ENCODE measurements at regions not wholly inside any gene's neighbourhood (a gene's known extent, or its start where the extent isn't known, plus 50 kb on each side); places are given as distances from the start of the nearest gene placed in this dataset.
"Not testable (repeated sequence)": the region's sequence is repeated elsewhere in the genome, so short reads cannot be mapped to it uniquely, and the experiment has no call there.

DNA sequence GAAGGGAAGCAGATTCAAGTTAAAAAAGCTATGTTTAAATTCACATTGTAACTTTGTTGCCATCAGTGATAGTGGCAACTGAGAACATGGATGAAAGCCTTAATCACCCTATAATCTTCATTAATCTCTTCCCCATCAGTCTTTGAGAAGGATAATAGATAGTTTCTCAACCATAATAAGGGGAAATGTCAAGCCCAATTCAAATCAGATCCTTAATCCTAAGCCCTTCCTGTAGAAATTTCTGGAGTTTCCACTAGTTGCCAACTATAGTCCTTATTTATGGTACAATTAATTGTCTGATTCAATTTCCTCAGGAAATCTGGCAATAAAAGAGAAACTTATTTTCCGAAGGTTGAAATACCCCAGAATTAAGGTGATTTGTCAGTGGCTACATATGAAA lies 431.8 kb downstream of the ZWINT start:
- H3K4me3 Mint-ChIP-seq, result no peak overlapping the region
- ChIA-PET CTCF (ENCODE audit: partially characterized antibody) (no interaction called here), POLR2A (ENCODE audit: partially characterized antibody) (no interaction called here)
- intact Hi-C loops (cut with micrococcal nuclease), result no loop called here
- Histone ChIP-seq H3K36me3 (ENCODE audit: insufficient read depth, low read length) (no peaks in the 10 kb centered on the region), H3K27me3 (ENCODE audit: insufficient read depth, low read length) (no peaks in the 10 kb centered on the region), H3K27ac (ENCODE audit: low read depth, low read length) (no peak overlapping the region), H3K4me1 (ENCODE audit: insufficient read depth, low read length) (no peaks in the 10 kb centered on the region), H3K9me3 (ENCODE audit: control insufficient read depth in 1 of 2, low read length in 2 of 2) (no peaks in the 10 kb centered on the region), H3K4me3 (ENCODE audit: low read length in 2 of 2) (no peak overlapping the region)
- no peaks in the 10 kb centered on the region for H3K27me3 Mint-ChIP-seq
- peaks cover 0 to 7% (median 4%) of the 10 kb centered on the region in 8 donors for H3K9me3 Mint-ChIP-seq
- no peaks in the 10 kb centered on the region for H3K36me3 Mint-ChIP-seq
- no peak overlapping the region for H3K27ac Mint-ChIP-seq
- H3K4me1 Mint-ChIP-seq, result no peaks in the 10 kb centered on the region
- no peak for DNase-seq

DNA sequence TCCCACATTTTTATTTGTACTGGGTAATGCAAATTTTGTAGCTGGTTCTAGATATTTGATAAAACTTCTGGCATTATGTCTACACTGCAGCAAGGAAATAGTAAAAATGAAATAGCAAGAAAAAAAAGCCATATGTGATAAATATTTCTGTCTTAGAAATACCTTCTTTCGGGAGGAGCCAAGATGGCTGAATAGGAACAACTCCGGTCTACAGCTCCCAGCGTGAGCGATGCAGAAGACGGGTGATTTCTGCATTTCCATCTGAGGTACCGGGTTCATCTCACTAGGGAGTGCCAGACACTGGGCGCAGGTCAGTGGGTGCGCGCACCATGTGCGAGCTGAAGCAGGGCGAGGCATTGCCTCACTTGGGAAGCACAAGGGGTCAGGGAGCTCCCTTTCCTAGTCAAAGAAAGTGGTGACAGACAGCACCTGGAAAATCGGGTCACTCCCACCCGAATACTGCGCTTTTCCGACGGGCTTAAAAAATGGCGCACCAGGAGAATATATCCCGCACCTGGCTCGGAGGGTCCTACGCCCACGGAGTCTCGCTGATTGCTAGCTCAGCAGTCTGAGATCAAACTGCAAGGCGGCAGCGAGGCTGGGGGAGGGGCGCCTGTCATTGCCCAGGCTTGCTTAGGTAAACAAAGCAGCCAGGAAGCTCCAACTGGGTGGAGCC lies 461.4 kb downstream of the ZWINT start:
- POLR2A ChIA-PET (ENCODE audit: partially characterized antibody); H3K27me3 ChIP-seq (ENCODE audit: insufficient read depth, low read length); H3K4me1 ChIP-seq (ENCODE audit: insufficient read depth, low read length); H3K36me3 ChIP-seq (ENCODE audit: insufficient read depth, low read length); intact Hi-C loops (cut with micrococcal nuclease); H3K4me3 ChIP-seq (ENCODE audit: low read length in 2 of 2); H3K9me3 ChIP-seq (ENCODE audit: control insufficient read depth in 1 of 2, low read length in 2 of 2); H3K27ac ChIP-seq (ENCODE audit: low read depth, low read length); CTCF ChIA-PET (ENCODE audit: partially characterized antibody); H3K27ac Mint-ChIP-seq; H3K36me3 Mint-ChIP-seq; H3K4me1 Mint-ChIP-seq; H3K27me3 Mint-ChIP-seq: not testable (repeated sequence)
- DNase-seq, result peak in 1 of 5 donors; percentile 10
- H3K9me3 Mint-ChIP-seq, result peaks cover 4 to 24% (median 13%) of the 10 kb centered on the region in 8 donors
- H3K4me3 Mint-ChIP-seq, result peak overlapping the region in 1 of 8 donors; percentile 29

DNA sequence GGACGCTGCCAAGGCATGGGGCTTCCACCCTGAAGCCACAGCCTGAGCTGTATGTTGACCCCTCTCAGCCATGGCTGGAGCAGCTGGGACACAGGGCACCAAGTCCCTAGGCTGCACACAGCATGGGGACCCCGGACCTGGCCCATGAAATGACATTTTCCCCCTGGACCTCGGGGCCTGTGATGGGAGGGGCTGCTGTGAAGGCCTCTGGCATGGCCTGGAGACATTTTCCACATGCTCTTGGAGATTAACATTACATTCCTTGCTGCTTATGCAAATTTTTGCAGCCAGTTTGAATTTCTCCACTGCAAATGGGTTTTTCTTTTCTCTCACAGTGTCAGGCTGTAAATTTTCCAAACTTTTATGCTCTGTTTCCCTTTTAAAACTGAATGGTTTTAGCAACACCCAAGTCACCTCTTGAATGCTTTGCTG lies 463.6 kb downstream of the ZWINT start:
- Histone ChIP-seq H3K27ac (ENCODE audit: low read depth, low read length) (no peak overlapping the region), H3K27me3 (ENCODE audit: insufficient read depth, low read length) (no peaks in the 10 kb centered on the region), H3K4me3 (ENCODE audit: low read length in 2 of 2) (no peak overlapping the region), H3K36me3 (ENCODE audit: insufficient read depth, low read length) (no peaks in the 10 kb centered on the region), H3K9me3 (ENCODE audit: control insufficient read depth in 1 of 2, low read length in 2 of 2) (no peaks in the 10 kb centered on the region), H3K4me1 (ENCODE audit: insufficient read depth, low read length) (no peaks in the 10 kb centered on the region)
- intact Hi-C loops (cut with micrococcal nuclease), result no loop called here
- CTCF ChIA-PET (ENCODE audit: partially characterized antibody), result no interaction called here
- Mint-ChIP-seq H3K4me1 (no peaks in the 10 kb centered on the region), H3K36me3 (no peaks in the 10 kb centered on the region), H3K27ac (peak overlapping the region in 1 of 7 donors; percentile 58), H3K27me3 (no peaks in the 10 kb centered on the region), H3K4me3 (no peak overlapping the region), H3K9me3 (peaks cover 4 to 24% (median 13%) of the 10 kb centered on the region in 8 donors)
- POLR2A ChIA-PET (ENCODE audit: partially characterized antibody), result no interaction called here
- DNase-seq, result no peak

DNA sequence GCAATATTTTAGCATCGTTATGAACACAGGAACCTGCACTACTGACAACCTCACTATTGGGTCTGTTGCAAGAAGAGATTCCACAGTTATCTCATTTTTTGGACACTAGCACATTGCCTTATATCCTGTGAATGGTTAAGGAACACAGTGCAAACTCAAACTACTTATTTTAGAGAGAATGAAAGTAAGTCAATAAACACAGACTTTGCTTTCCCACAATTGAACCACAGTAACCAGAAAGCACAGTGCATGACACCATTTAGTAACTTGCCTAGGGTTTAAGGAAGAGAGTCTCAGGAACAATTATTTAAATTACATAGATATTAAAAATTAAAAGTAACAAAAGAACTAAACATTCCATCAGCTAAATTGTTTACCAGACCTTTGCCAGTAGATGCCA lies 468.8 kb downstream of the ZWINT start:
- Mint-ChIP-seq H3K36me3 (no peaks in the 10 kb centered on the region), H3K9me3 (peaks cover 0 to 9% (median 7%) of the 10 kb centered on the region in 8 donors), H3K4me1 (no peaks in the 10 kb centered on the region), H3K27ac (no peak overlapping the region), H3K4me3 (no peak overlapping the region), H3K27me3 (no peaks in the 10 kb centered on the region)
- intact Hi-C loops (cut with micrococcal nuclease), result no loop called here
- no peak overlapping the region for H3K27ac ChIP-seq (ENCODE audit: low read depth, low read length)
- ChIA-PET POLR2A (ENCODE audit: partially characterized antibody) (no interaction called here), CTCF (ENCODE audit: partially characterized antibody) (no interaction called here)
- H3K4me1 ChIP-seq (ENCODE audit: insufficient read depth, low read length), result no peaks in the 10 kb centered on the region
- H3K27me3 ChIP-seq (ENCODE audit: insufficient read depth, low read length), result no peaks in the 10 kb centered on the region
- no peak for DNase-seq
- no peak overlapping the region for H3K4me3 ChIP-seq (ENCODE audit: low read length in 2 of 2)
- H3K36me3 ChIP-seq (ENCODE audit: insufficient read depth, low read length), result no peaks in the 10 kb centered on the region
- no peaks in the 10 kb centered on the region for H3K9me3 ChIP-seq (ENCODE audit: control insufficient read depth in 1 of 2, low read length in 2 of 2)

DNA sequence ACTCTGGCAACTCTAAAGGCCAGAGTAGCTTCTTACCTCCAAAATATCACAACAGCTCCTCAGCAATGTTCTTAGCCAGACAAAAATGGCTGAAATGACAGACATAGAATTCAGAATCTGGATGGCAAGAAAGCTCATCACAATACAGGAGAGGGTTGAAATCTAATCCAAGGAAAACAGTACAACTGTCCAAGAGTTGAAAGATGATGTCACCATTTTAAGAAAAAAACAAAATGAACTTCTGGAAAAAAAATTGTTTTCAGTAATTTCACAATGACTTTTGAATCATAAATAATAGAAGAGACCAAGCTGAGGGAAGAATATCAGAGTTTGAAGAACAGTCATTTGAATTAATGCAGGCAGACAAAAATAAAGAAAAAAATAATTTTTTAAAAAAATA lies 479.5 kb downstream of the ZWINT start:
- no peaks in the 10 kb centered on the region for H3K4me1 Mint-ChIP-seq
- no peak overlapping the region for H3K27ac ChIP-seq (ENCODE audit: low read depth, low read length)
- no peaks in the 10 kb centered on the region for H3K4me1 ChIP-seq (ENCODE audit: insufficient read depth, low read length)
- DNase-seq, result no peak
- CTCF ChIA-PET (ENCODE audit: partially characterized antibody), result no interaction called here
- no peak overlapping the region for H3K4me3 Mint-ChIP-seq
- no peak overlapping the region for H3K27ac Mint-ChIP-seq
- H3K27me3 Mint-ChIP-seq, result no peaks in the 10 kb centered on the region
- no peak overlapping the region for H3K4me3 ChIP-seq (ENCODE audit: low read length in 2 of 2)
- H3K27me3 ChIP-seq (ENCODE audit: insufficient read depth, low read length), result no peaks in the 10 kb centered on the region
- intact Hi-C loops (cut with micrococcal nuclease), result no loop called here
- POLR2A ChIA-PET (ENCODE audit: partially characterized antibody), result no interaction called here
- no peaks in the 10 kb centered on the region for H3K36me3 ChIP-seq (ENCODE audit: insufficient read depth, low read length)
- no peaks in the 10 kb centered on the region for H3K36me3 Mint-ChIP-seq
- H3K9me3 ChIP-seq (ENCODE audit: control insufficient read depth in 1 of 2, low read length in 2 of 2), result no peaks in the 10 kb centered on the region
- peaks cover 3 to 28% (median 12%) of the 10 kb centered on the region in 8 donors for H3K9me3 Mint-ChIP-seq

- intact Hi-C loops (cut with micrococcal nuclease), result no loop called here
- Histone ChIP-seq H3K9me3 (ENCODE audit: control insufficient read depth in 1 of 2, low read length in 2 of 2) (no peaks in the 10 kb centered on the region), H3K4me3 (ENCODE audit: low read length in 2 of 2) (no peak overlapping the region), H3K4me1 (ENCODE audit: insufficient read depth, low read length) (no peaks in the 10 kb centered on the region), H3K27me3 (ENCODE audit: insufficient read depth, low read length) (no peaks in the 10 kb centered on the region), H3K27ac (ENCODE audit: low read depth, low read length) (no peak overlapping the region), H3K36me3 (ENCODE audit: insufficient read depth, low read length) (no peaks in the 10 kb centered on the region)
- peaks cover 0 to 12% (median 5%) of the 10 kb centered on the region in 8 donors for H3K9me3 Mint-ChIP-seq
- POLR2A ChIA-PET (ENCODE audit: partially characterized antibody), result no interaction called here
- no peaks in the 10 kb centered on the region for H3K27me3 Mint-ChIP-seq
- H3K27ac Mint-ChIP-seq, result no peak overlapping the region
- no peak for DNase-seq
- H3K36me3 Mint-ChIP-seq, result no peaks in the 10 kb centered on the region
- H3K4me1 Mint-ChIP-seq, result no peaks in the 10 kb centered on the region
- no peak overlapping the region for H3K4me3 Mint-ChIP-seq
- CTCF ChIA-PET (ENCODE audit: partially characterized antibody), result no interaction called here
These were observed 487.6 kb downstream of the ZWINT start for GRCh38 chr10:55873485-55873884.

- H3K4me3 Mint-ChIP-seq, result no peak overlapping the region
- intact Hi-C loops (cut with micrococcal nuclease), result no loop called here
- DNase-seq, result no peak
- Histone ChIP-seq H3K27me3 (ENCODE audit: insufficient read depth, low read length) (no peaks in the 10 kb centered on the region), H3K27ac (ENCODE audit: low read depth, low read length) (no peak overlapping the region), H3K4me3 (ENCODE audit: low read length in 2 of 2) (no peak overlapping the region), H3K36me3 (ENCODE audit: insufficient read depth, low read length) (no peaks in the 10 kb centered on the region), H3K9me3 (ENCODE audit: control insufficient read depth in 1 of 2, low read length in 2 of 2) (no peaks in the 10 kb centered on the region), H3K4me1 (ENCODE audit: insufficient read depth, low read length) (no peaks in the 10 kb centered on the region)
- H3K4me1 Mint-ChIP-seq, result no peaks in the 10 kb centered on the region
- H3K27ac Mint-ChIP-seq, result no peak overlapping the region
- CTCF ChIA-PET (ENCODE audit: partially characterized antibody), result no interaction called here
- no peaks in the 10 kb centered on the region for H3K27me3 Mint-ChIP-seq
- POLR2A ChIA-PET (ENCODE audit: partially characterized antibody), result no interaction called here
- peaks cover 0 to 18% (median 6%) of the 10 kb centered on the region in 8 donors for H3K9me3 Mint-ChIP-seq
- H3K36me3 Mint-ChIP-seq, result no peaks in the 10 kb centered on the region
These were observed 490.9 kb downstream of the ZWINT start for GRCh38 chr10:55870186-55870585.

- no peak overlapping the region for H3K4me3 Mint-ChIP-seq
- Histone ChIP-seq H3K9me3 (ENCODE audit: control insufficient read depth in 1 of 2, low read length in 2 of 2) (no peaks in the 10 kb centered on the region), H3K36me3 (ENCODE audit: insufficient read depth, low read length) (no peaks in the 10 kb centered on the region), H3K4me3 (ENCODE audit: low read length in 2 of 2) (no peak overlapping the region), H3K27me3 (ENCODE audit: insufficient read depth, low read length) (no peaks in the 10 kb centered on the region), H3K27ac (ENCODE audit: low read depth, low read length) (no peak overlapping the region), H3K4me1 (ENCODE audit: insufficient read depth, low read length) (no peaks in the 10 kb centered on the region)
- no peak for DNase-seq
- H3K4me1 Mint-ChIP-seq, result no peaks in the 10 kb centered on the region
- no peak overlapping the region for H3K27ac Mint-ChIP-seq
- intact Hi-C loops (cut with micrococcal nuclease), result no loop called here
- POLR2A ChIA-PET (ENCODE audit: partially characterized antibody), result no interaction called here
- no peaks in the 10 kb centered on the region for H3K36me3 Mint-ChIP-seq
- H3K9me3 Mint-ChIP-seq, result peaks cover 0 to 20% (median 5%) of the 10 kb centered on the region in 8 donors
- no peaks in the 10 kb centered on the region for H3K27me3 Mint-ChIP-seq
- CTCF ChIA-PET (ENCODE audit: partially characterized antibody), result no interaction called here
These were observed 493.2 kb downstream of the ZWINT start for GRCh38 chr10:55867848-55868247.
